Esophagus muscularis mucosa (tissue), 4 donors: ENCODE measurements at regions not wholly inside any gene's neighbourhood (a gene's known extent, or its start where the extent isn't known, plus 50 kb on each side); places are given as distances from the start of the nearest gene placed in this dataset.

ENCODE experiments used
- DNase-seq: peaks from one replicate; pipeline ENCODE4 v3.0.0-alpha.2; 2017; ENCODE audit errors: extremely low spot score
- H3K27ac ChIP-seq, 4 donors: fragments of 200-600 bp; sonication (generic); replicated peaks in 1 of 4; 1 replicate in 3 of 4; 2 replicates in 1 of 4; pipeline ENCODE4 v1.5.1; 2016 to 2019; ENCODE audit warnings: mild to moderate bottlenecking in 1 of 4
- H3K27me3 ChIP-seq, 4 donors: fragments of 200-600 bp; sonication (generic); one replicate each; pipeline versions ENCODE4 v1.5.1 to v1.6.0; 2016 to 2019
- H3K36me3 ChIP-seq, 4 donors: fragments of 200-600 bp; sonication (generic); one replicate each; pipeline ENCODE4 v1.5.1; 2016 to 2019
- H3K4me1 ChIP-seq, 4 donors: fragments of 200-600 bp; sonication (generic); one replicate each; pipeline ENCODE4 v1.5.1; 2016 to 2019
- H3K4me3 ChIP-seq, 4 donors: fragments of 200-600 bp; sonication (generic); 1 replicate in 2 of 4; 2 replicates in 2 of 4; pipeline ENCODE4 v1.5.1; 2016 to 2019; ENCODE audit warnings: mild to moderate bottlenecking in 4 of 4, moderate library complexity in 1 of 4
- H3K9me3 ChIP-seq, 4 donors: fragments of 200-600 bp; sonication (generic); 1 replicate in 3 of 4; 2 replicates in 1 of 4; pipeline ENCODE4 v1.5.1; 2016 to 2019
- CTCF ChIP-seq, 3 experiments: fragments of 200-600 bp in 2 of 3; fragments of 450-650 bp in 1 of 3; sonication (generic) in 2 of 3; IDR thresholded peaks; one replicate each; pipeline ENCODE4 v1.5.1; 2017 to 2019; ENCODE audit warnings: antibody characterized with exemption in 3 of 3, mild to moderate bottlenecking in 2 of 3, moderate library complexity in 1 of 3
- EP300 ChIP-seq: sonication (generic); formaldehyde crosslinking; IDR thresholded peaks from one replicate; pipeline ENCODE4 v1.6.1; 2017; ENCODE audit warnings: antibody characterized with exemption
- POLR2A ChIP-seq: fragments of 450-650 bp; IDR thresholded peaks from one replicate; pipeline ENCODE4 v1.6.1; 2017; ENCODE audit warnings: antibody characterized with exemption, moderate library complexity, mild to moderate bottlenecking, low read depth
- POLR2AphosphoS5 ChIP-seq, 2 donors: sonication (generic); formaldehyde crosslinking; IDR thresholded peaks; one replicate each; pipeline ENCODE4 v1.6.1; 2017; ENCODE audit warnings: antibody characterized with exemption in 2 of 2
- WGBS: methylation state at CpG from one replicate; pipeline ENCODE4 v1.1.5; 2018; 5-methylcytosine and 5-hydroxymethylcytosine counted together
- intact Hi-C: fragments of 100-400 bp; cut with DNase I; formaldehyde crosslinking; loops from one replicate; pipeline ENCODE4 v1.15.1; 2023

DNA sequence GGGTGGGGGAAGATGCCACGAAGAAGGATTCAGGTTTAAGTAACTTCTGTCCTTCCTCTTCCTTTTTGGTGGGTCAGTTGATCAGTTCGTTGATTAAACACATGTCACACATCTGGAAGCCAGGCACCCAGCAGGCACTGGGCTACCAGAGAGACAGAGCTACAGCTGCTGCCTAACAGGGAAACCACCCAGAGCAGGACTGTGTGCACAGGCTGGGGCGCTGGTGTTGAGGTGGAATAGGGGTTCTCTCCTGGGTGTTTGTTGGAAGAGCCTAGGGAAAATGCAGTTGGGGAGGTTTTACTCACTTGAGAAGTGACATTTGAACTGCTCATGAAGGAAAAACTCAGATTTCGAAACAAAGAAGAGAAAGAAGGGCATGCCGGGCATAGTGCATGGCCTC, 152.4 kb downstream of the IRX5 start:
- TF ChIP-seq POLR2A: no peak
- no peak for TF ChIP-seq CTCF (IDR thresholded peaks at IDR 0.05)
- no peak for TF ChIP-seq EP300
- no peak for TF ChIP-seq POLR2AphosphoS5 (IDR thresholded peaks at IDR 0.05)
- no peak for DNase-seq
- H3K27me3 ChIP-seq: no peaks in the 10 kb centered on the region
- intact Hi-C loops: no loop called here
- H3K4me1 ChIP-seq: no peaks in the 10 kb centered on the region
- H3K4me3 ChIP-seq: no peak overlapping the region
- no peaks in the 10 kb centered on the region for H3K36me3 ChIP-seq
- H3K9me3 ChIP-seq: peaks cover 0 to 1% (median 0%) of the 10 kb centered on the region in 4 donors
- H3K27ac ChIP-seq: no peak overlapping the region
- WGBS: 87% methylated on average over 5 of the region's 5 CpGs

- TF ChIP-seq POLR2A: no peak
- TF ChIP-seq CTCF (IDR thresholded peaks at IDR 0.05): no peak
- TF ChIP-seq POLR2AphosphoS5 (IDR thresholded peaks at IDR 0.05): no peak
- TF ChIP-seq EP300: no peak
- H3K36me3 ChIP-seq: no peaks in the 10 kb centered on the region
- H3K27ac ChIP-seq: no peak overlapping the region
- WGBS: 100% methylated on average over 2 of the region's 2 CpGs
- intact Hi-C loops: no loop called here
- H3K9me3 ChIP-seq: peaks cover 0 to 6% (median 0%) of the 10 kb centered on the region in 4 donors
- peaks cover 0 to 11% (median 0%) of the 10 kb centered on the region in 4 donors for H3K27me3 ChIP-seq
- no peak for DNase-seq
- H3K4me3 ChIP-seq: no peak overlapping the region
- no peaks in the 10 kb centered on the region for H3K4me1 ChIP-seq
These were observed 157.4 kb downstream of the IRX5 start for GRCh38 chr16:55088098-55088497.

GRCh38 chr16:55089600-55089999, 158.9 kb downstream of the IRX5 start:
- TF ChIP-seq POLR2AphosphoS5 (IDR thresholded peaks at IDR 0.05): no peak
- TF ChIP-seq EP300: no peak
- TF ChIP-seq POLR2A: no peak
- no peak for TF ChIP-seq CTCF (IDR thresholded peaks at IDR 0.05)
- 92% methylated on average over 4 of the region's 4 CpGs for WGBS
- no peaks in the 10 kb centered on the region for H3K4me1 ChIP-seq

GRCh38 chr16:55091213-55091870, 160.7 kb downstream of the IRX5 start:
- intact Hi-C loops: no loop called here
- Histone ChIP-seq H3K4me3 (no peak overlapping the region), H3K27me3 (peaks cover 0 to 11% (median 0%) of the 10 kb centered on the region in 4 donors), H3K27ac (no peak overlapping the region), H3K9me3 (peaks cover 0 to 6% (median 0%) of the 10 kb centered on the region in 4 donors), H3K4me1 (no peaks in the 10 kb centered on the region), H3K36me3 (no peaks in the 10 kb centered on the region)
- 55% methylated on average over 13 of the region's 24 CpGs for WGBS
- no peak for DNase-seq
- no peak for TF ChIP-seq EP300
- TF ChIP-seq POLR2AphosphoS5 (IDR thresholded peaks at IDR 0.05): no peak
- TF ChIP-seq CTCF (IDR thresholded peaks at IDR 0.05): no peak
- no peak for TF ChIP-seq POLR2A

More at GRCh38 chr16:55089600-55089999, 158.9 kb downstream of the IRX5 start:
- H3K36me3 ChIP-seq: no peaks in the 10 kb centered on the region
- no peak for DNase-seq
- H3K4me3 ChIP-seq: no peak overlapping the region
- peaks cover 0 to 6% (median 0%) of the 10 kb centered on the region in 4 donors for H3K9me3 ChIP-seq
- H3K27me3 ChIP-seq: peaks cover 0 to 11% (median 0%) of the 10 kb centered on the region in 4 donors
- no peak overlapping the region for H3K27ac ChIP-seq
- intact Hi-C loops: no loop called here

GRCh38 chr16:55091871-55092230, 161.2 kb downstream of the IRX5 start:
- Histone ChIP-seq H3K27me3 (peaks cover 0 to 11% (median 0%) of the 10 kb centered on the region in 4 donors), H3K4me3 (no peak overlapping the region), H3K4me1 (no peaks in the 10 kb centered on the region), H3K36me3 (no peaks in the 10 kb centered on the region), H3K9me3 (peaks cover 0 to 6% (median 0%) of the 10 kb centered on the region in 4 donors), H3K27ac (no peak overlapping the region)
- TF ChIP-seq POLR2AphosphoS5 (IDR thresholded peaks at IDR 0.05): no peak
- no peak for TF ChIP-seq CTCF (IDR thresholded peaks at IDR 0.05)
- TF ChIP-seq EP300: no peak
- TF ChIP-seq POLR2A: no peak
- no peak for DNase-seq
- intact Hi-C loops: no loop called here
- WGBS: 88% methylated on average over 5 of the region's 5 CpGs
